Neural progenitor cell (in vitro differentiated cells): ENCODE measurements at regions not wholly inside any gene's neighbourhood (a gene's known extent, or its start where the extent isn't known, plus 50 kb on each side); places are given as distances from the start of the nearest gene placed in this dataset.

ENCODE experiments used
- DNase-seq: peaks from one replicate; pipeline ENCODE4 v3.0.0-alpha.2; 2016; ENCODE audit warnings: low spot score
- H2AFZ ChIP-seq: fragments of 200-600 bp; sonication (generic); replicated peaks from 2 replicates; pipeline ENCODE4 v1.6.1; 2016; ENCODE audit warnings: antibody characterized with exemption
- H3F3A ChIP-seq: fragments of 200-600 bp; sonication (generic); 2 replicates; pipeline ENCODE4 v1.6.1; 2016; ENCODE audit warnings: antibody characterized with exemption, low read depth
- H3K27ac ChIP-seq: fragments of 200-600 bp; sonication (generic); 2 replicates; pipeline ENCODE4 v1.5.1; 2016; ENCODE audit warnings: mild to moderate bottlenecking
- H3K27me3 ChIP-seq: fragments of 200-600 bp; sonication (generic); 2 replicates; pipeline ENCODE4 v1.6.1; 2016; ENCODE audit warnings: mild to moderate bottlenecking, moderate library complexity
- H3K36me3 ChIP-seq: fragments of 200-600 bp; sonication (generic); 2 replicates; pipeline ENCODE4 v1.5.1; 2016
- H3K4me1 ChIP-seq: fragments of 200-600 bp; sonication (generic); 2 replicates; pipeline ENCODE4 v1.6.1; 2016; ENCODE audit warnings: mixed run types
- H3K4me2 ChIP-seq: fragments of 200-600 bp; sonication (generic); 2 replicates; pipeline ENCODE4 v1.6.1; 2016
- H3K4me3 ChIP-seq: fragments of 200-600 bp; sonication (generic); 2 replicates; pipeline ENCODE4 v1.5.1; 2016
- H3K79me2 ChIP-seq: fragments of 200-600 bp; sonication (generic); 2 replicates; pipeline ENCODE4 v1.6.1; 2016; ENCODE audit warnings: low read depth
- H3K9ac ChIP-seq: fragments of 200-600 bp; sonication (generic); 2 replicates; pipeline ENCODE4 v1.6.1; 2016
- H3K9me3 ChIP-seq: fragments of 200-600 bp; sonication (generic); 2 replicates; pipeline ENCODE4 v1.5.1; 2016; ENCODE audit warnings: low read depth
- H4K20me1 ChIP-seq: fragments of 200-600 bp; sonication (generic); 2 replicates; pipeline ENCODE4 v1.6.1; 2016; ENCODE audit warnings: low read depth
- H3K27ac Mint-ChIP-seq: 3 replicates; pipeline ENCODE4 v1.8.0; 2021; ENCODE audit warnings: mixed read lengths
- H3K27me3 Mint-ChIP-seq: 2 replicates; pipeline ENCODE4 v1.8.0; 2022; ENCODE audit warnings: low read depth, mild to moderate bottlenecking, inconsistent platforms, moderate library complexity, mixed read lengths; ENCODE audit not compliant: insufficient read depth
- H3K36me3 Mint-ChIP-seq: 3 replicates; pipeline ENCODE4 v1.8.0; 2021; ENCODE audit warnings: mixed read lengths
- H3K4me1 Mint-ChIP-seq: 3 replicates; pipeline ENCODE4 v1.8.0; 2021; ENCODE audit warnings: mixed read lengths
- H3K4me3 Mint-ChIP-seq: 3 replicates; pipeline ENCODE4 v1.8.0; 2021; ENCODE audit warnings: mild to moderate bottlenecking, moderate library complexity, mixed read lengths
- H3K9me3 Mint-ChIP-seq: 3 replicates; pipeline ENCODE4 v1.8.0; 2020; ENCODE audit warnings: mixed read lengths
- EZH2 ChIP-seq: fragments of 200-600 bp; sonication (generic); IDR thresholded peaks from 2 replicates; pipeline ENCODE4 v1.6.1; 2017; ENCODE audit warnings: antibody characterized with exemption, mild to moderate bottlenecking, moderate library complexity
- EZH2phosphoT487 ChIP-seq: fragments of 200-600 bp; sonication (generic); IDR thresholded peaks from 2 replicates; pipeline ENCODE4 v1.6.1; 2017; ENCODE audit warnings: antibody characterized with exemption
- TF ChIP-seq, protein P1 (sequence below): fragments of 200-600 bp; sonication (generic); IDR thresholded peaks from 2 replicates; pipeline ENCODE4 v1.5.1; 2017; ENCODE audit warnings: antibody characterized with exemption, mild to moderate bottlenecking

DNA sequence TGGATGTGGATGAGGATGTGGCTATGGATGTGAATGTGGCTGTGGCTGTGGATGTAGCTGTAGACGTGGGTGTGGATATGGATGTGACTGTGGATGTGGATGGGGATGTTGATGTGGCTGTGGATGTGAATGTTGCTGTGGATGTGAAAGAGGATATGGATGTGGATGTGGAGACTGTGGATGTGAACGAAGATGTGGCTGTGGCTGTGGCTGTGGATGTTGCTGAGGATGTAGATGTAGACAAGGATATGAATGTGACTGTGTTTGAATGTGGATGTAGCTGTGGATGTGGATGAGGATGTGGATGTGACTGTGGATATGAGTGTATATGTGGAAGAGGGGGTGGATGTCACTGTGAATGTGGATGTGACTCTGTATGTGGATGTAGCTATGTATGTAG is 884.6 kb upstream of the CHAC2 start:
- H3K27ac Mint-ChIP-seq = no peak overlapping the region
- Histone ChIP-seq H3K9me3 (no peaks in the 10 kb centered on the region), H3K27ac (no peak overlapping the region), H3K36me3 (no peaks in the 10 kb centered on the region), H3K79me2 (no peaks in the 10 kb centered on the region), H3K27me3 (no peaks in the 10 kb centered on the region), H3K4me2 (no peak overlapping the region), H4K20me1 (no peaks in the 10 kb centered on the region), H3K4me1 (no peaks in the 10 kb centered on the region), H3K9ac (no peak overlapping the region), H2AFZ (no peak overlapping the region), H3F3A (no peaks in the 10 kb centered on the region), H3K4me3 (no peak overlapping the region)
- H3K36me3 Mint-ChIP-seq = no peaks in the 10 kb centered on the region
- no peaks in the 10 kb centered on the region for H3K4me1 Mint-ChIP-seq
- H3K9me3 Mint-ChIP-seq = no peaks in the 10 kb centered on the region
- no peaks in the 10 kb centered on the region for H3K27me3 Mint-ChIP-seq
- H3K4me3 Mint-ChIP-seq = no peak overlapping the region
- TF ChIP-seq, protein P1, sequence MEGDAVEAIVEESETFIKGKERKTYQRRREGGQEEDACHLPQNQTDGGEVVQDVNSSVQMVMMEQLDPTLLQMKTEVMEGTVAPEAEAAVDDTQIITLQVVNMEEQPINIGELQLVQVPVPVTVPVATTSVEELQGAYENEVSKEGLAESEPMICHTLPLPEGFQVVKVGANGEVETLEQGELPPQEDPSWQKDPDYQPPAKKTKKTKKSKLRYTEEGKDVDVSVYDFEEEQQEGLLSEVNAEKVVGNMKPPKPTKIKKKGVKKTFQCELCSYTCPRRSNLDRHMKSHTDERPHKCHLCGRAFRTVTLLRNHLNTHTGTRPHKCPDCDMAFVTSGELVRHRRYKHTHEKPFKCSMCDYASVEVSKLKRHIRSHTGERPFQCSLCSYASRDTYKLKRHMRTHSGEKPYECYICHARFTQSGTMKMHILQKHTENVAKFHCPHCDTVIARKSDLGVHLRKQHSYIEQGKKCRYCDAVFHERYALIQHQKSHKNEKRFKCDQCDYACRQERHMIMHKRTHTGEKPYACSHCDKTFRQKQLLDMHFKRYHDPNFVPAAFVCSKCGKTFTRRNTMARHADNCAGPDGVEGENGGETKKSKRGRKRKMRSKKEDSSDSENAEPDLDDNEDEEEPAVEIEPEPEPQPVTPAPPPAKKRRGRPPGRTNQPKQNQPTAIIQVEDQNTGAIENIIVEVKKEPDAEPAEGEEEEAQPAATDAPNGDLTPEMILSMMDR = no peak
- TF ChIP-seq EZH2phosphoT487 (no peak), EZH2 (no peak)
- DNase-seq = no peak

DNA sequence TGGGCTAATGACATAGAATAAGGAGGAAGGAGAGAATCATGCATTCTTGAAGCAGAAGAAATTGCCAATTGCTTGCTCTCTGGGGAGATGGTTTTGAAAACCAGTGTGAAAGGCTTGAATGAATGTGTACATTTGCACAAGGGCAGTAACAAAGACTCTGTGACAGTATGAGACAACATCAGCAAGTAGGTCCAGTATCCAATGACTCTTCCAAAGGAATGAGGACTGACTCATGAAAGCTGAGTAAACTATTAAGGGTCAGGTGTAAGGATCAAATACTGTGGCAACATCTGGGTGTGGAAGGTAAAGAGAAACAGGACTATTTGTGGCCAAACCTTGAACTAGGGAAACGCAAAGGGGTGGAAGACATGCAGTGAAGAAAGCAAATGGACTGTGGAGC is 886.0 kb upstream of the CHAC2 start:
- Histone ChIP-seq H3K36me3 (no peaks in the 10 kb centered on the region), H3K4me1 (no peaks in the 10 kb centered on the region), H2AFZ (no peak overlapping the region), H3K27ac (no peak overlapping the region), H3F3A (no peaks in the 10 kb centered on the region), H3K9me3 (no peaks in the 10 kb centered on the region), H3K27me3 (no peaks in the 10 kb centered on the region), H4K20me1 (no peaks in the 10 kb centered on the region), H3K4me2 (no peak overlapping the region), H3K9ac (no peak overlapping the region), H3K4me3 (no peak overlapping the region), H3K79me2 (no peaks in the 10 kb centered on the region)
- DNase-seq = no peak
- Mint-ChIP-seq H3K4me1 (no peaks in the 10 kb centered on the region), H3K36me3 (no peaks in the 10 kb centered on the region), H3K27me3 (no peaks in the 10 kb centered on the region), H3K27ac (no peak overlapping the region), H3K4me3 (no peak overlapping the region), H3K9me3 (no peaks in the 10 kb centered on the region)
- TF ChIP-seq, protein P1 = no peak
- no peak for TF ChIP-seq EZH2phosphoT487
- no peak for TF ChIP-seq EZH2

DNA sequence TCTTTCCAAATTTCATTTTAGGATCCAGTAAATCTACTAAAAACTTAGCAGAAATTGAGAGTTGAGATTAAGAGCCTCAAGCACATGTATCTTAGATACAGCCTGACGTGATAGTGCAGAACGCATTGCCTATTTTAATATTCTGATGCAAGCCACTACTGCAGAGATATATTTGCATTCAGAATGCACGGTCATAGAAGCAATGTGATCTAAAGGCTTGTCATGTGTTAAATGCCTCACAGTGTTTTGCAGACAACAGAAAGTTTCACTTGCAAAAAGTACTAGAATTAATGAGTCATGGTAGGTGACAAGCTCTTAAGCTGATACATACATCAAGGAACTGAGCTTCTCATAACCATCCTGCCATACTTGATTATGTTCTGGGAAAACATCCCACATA is 886.7 kb upstream of the CHAC2 start:
- no peak overlapping the region for H3K27ac Mint-ChIP-seq
- Histone ChIP-seq H3K9ac (no peak overlapping the region), H3K4me1 (no peaks in the 10 kb centered on the region), H3K36me3 (no peaks in the 10 kb centered on the region), H4K20me1 (no peaks in the 10 kb centered on the region), H3K9me3 (no peaks in the 10 kb centered on the region), H3K79me2 (no peaks in the 10 kb centered on the region), H2AFZ (no peak overlapping the region), H3K27me3 (no peaks in the 10 kb centered on the region), H3F3A (no peaks in the 10 kb centered on the region), H3K4me2 (no peak overlapping the region), H3K4me3 (no peak overlapping the region), H3K27ac (no peak overlapping the region)
- no peaks in the 10 kb centered on the region for H3K27me3 Mint-ChIP-seq
- no peaks in the 10 kb centered on the region for H3K36me3 Mint-ChIP-seq
- H3K4me3 Mint-ChIP-seq = no peak overlapping the region
- H3K4me1 Mint-ChIP-seq = no peaks in the 10 kb centered on the region
- TF ChIP-seq EZH2phosphoT487 (no peak), EZH2 (no peak)
- TF ChIP-seq, protein P1 = no peak
- DNase-seq = no peak
- H3K9me3 Mint-ChIP-seq = no peaks in the 10 kb centered on the region

DNA sequence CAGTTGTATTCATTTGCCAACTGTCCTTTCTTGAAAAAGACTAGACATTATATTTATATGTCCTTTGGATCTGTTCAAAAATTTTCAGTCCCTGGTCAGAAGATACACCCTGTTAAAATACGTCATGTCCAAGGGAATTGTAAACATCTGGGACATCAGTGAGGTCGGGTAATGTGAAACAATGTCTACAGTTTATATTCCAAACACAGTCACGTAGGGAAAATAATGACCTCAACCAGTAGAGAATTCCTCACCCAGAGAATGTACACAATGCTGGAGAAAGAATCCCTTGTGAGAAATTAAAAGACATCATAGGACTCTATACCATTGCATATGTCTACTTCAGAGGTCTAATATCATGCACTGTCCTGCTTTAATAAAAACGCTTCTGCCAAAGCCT is 888.0 kb upstream of the CHAC2 start:
- Mint-ChIP-seq H3K9me3 (no peaks in the 10 kb centered on the region), H3K4me3 (no peak overlapping the region)

More for the DNA sequence above, 888.0 kb upstream of the CHAC2 start:
- H4K20me1 ChIP-seq = no peaks in the 10 kb centered on the region
- H3F3A ChIP-seq = no peaks in the 10 kb centered on the region
- H2AFZ ChIP-seq = no peak overlapping the region
- TF ChIP-seq, protein P1 = no peak
- no peak for TF ChIP-seq EZH2
- H3K27me3 ChIP-seq = no peaks in the 10 kb centered on the region
- no peaks in the 10 kb centered on the region for H3K79me2 ChIP-seq
- H3K4me3 ChIP-seq = no peak overlapping the region
- no peak overlapping the region for H3K9ac ChIP-seq
- Mint-ChIP-seq H3K27me3 (no peaks in the 10 kb centered on the region), H3K27ac (no peak overlapping the region), H3K36me3 (no peaks in the 10 kb centered on the region), H3K4me1 (no peaks in the 10 kb centered on the region)
- no peaks in the 10 kb centered on the region for H3K9me3 ChIP-seq
- no peak overlapping the region for H3K4me2 ChIP-seq
- no peaks in the 10 kb centered on the region for H3K36me3 ChIP-seq
- no peak for DNase-seq
- no peak overlapping the region for H3K27ac ChIP-seq
- H3K4me1 ChIP-seq = no peaks in the 10 kb centered on the region
